ENCODE measurements at regions not wholly inside any gene's neighbourhood (a gene's known extent, or its start where the extent isn't known, plus 50 kb on each side); places are given as distances from the start of the nearest gene placed in this dataset.

DNA sequence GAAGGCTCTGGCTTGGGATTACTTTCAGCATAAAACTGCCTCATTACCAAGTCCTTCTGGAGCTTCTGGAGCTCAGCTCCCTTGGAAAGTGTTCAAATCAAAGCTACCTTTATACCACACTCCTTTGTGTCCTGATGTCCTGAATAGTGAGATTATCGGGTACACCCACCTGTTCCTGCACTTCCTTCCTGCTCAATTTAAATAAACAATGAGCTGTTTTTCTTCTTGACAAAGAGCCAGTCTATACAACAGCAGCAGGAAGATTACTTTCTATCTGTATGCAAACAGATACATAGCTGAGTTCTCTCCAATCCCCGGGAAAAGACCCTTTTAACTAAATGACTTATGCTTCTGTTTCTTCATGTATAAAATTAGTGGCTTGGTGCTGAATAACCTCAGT lies 258.0 kb upstream of the FMN2 start:
- no peak for TF ChIP-seq EZH2 (IDR thresholded peaks at IDR 0.05; ENCODE audit: low read length)
- TF ChIP-seq, protein P1, sequence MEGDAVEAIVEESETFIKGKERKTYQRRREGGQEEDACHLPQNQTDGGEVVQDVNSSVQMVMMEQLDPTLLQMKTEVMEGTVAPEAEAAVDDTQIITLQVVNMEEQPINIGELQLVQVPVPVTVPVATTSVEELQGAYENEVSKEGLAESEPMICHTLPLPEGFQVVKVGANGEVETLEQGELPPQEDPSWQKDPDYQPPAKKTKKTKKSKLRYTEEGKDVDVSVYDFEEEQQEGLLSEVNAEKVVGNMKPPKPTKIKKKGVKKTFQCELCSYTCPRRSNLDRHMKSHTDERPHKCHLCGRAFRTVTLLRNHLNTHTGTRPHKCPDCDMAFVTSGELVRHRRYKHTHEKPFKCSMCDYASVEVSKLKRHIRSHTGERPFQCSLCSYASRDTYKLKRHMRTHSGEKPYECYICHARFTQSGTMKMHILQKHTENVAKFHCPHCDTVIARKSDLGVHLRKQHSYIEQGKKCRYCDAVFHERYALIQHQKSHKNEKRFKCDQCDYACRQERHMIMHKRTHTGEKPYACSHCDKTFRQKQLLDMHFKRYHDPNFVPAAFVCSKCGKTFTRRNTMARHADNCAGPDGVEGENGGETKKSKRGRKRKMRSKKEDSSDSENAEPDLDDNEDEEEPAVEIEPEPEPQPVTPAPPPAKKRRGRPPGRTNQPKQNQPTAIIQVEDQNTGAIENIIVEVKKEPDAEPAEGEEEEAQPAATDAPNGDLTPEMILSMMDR (optimal IDR thresholded peaks at IDR 0.05 in 1 of 3, IDR thresholded peaks at IDR 0.05 in 1 of 3, conservative IDR thresholded peaks at IDR 0.05 in 1 of 3; ENCODE audit: extremely low read depth in 1 of 3, insufficient read depth in 2 of 3, low read length in 3 of 3), result no peak

All from keratinocyte (primary cell).